Astrocyte (in vitro differentiated cells and primary cell): ENCODE measurements at regions not wholly inside any gene's neighbourhood (a gene's known extent, or its start where the extent isn't known, plus 50 kb on each side); places are given as distances from the start of the nearest gene placed in this dataset.

Experiments used
- EZH2 ChIP-seq: IDR thresholded peaks from 2 replicates; pipeline ENCODE4 v1.6.1; 2012; ENCODE audit warnings: mild to moderate bottlenecking, low read length, inconsistent platforms; ENCODE audit not compliant: insufficient read depth
- TF ChIP-seq, protein P1 (sequence below): IDR thresholded peaks from 2 replicates; pipeline ENCODE4 v1.5.1; 2011; ENCODE audit warnings: low read depth, mild to moderate bottlenecking, inconsistent platforms, low read length, moderate library complexity; ENCODE audit not compliant: insufficient read depth

DNA sequence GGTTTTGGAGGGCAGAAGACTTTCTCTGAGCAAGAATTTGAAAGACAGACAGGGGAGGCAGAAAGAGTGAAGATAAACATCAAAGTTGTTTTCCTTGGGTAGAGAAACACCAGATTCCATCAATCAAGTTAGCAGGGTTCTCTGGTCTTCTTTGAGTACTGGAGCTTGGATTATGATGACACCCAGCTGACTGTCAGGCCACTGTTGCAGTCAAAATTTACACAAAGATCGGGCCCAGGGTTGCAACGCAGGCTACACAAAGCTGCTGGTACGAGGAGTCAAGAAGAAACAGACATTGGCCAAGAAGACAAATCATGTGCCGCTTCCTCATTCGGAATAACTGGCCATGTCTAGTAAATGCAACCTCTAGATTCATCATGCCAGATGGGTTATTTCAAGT, 396.2 kb upstream of the XYLT1 start:
- TF ChIP-seq, protein P1, sequence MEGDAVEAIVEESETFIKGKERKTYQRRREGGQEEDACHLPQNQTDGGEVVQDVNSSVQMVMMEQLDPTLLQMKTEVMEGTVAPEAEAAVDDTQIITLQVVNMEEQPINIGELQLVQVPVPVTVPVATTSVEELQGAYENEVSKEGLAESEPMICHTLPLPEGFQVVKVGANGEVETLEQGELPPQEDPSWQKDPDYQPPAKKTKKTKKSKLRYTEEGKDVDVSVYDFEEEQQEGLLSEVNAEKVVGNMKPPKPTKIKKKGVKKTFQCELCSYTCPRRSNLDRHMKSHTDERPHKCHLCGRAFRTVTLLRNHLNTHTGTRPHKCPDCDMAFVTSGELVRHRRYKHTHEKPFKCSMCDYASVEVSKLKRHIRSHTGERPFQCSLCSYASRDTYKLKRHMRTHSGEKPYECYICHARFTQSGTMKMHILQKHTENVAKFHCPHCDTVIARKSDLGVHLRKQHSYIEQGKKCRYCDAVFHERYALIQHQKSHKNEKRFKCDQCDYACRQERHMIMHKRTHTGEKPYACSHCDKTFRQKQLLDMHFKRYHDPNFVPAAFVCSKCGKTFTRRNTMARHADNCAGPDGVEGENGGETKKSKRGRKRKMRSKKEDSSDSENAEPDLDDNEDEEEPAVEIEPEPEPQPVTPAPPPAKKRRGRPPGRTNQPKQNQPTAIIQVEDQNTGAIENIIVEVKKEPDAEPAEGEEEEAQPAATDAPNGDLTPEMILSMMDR: no peak
- no peak for TF ChIP-seq EZH2
